ENCODE measurements at regions not wholly inside any gene's neighbourhood (a gene's known extent, or its start where the extent isn't known, plus 50 kb on each side); places are given as distances from the start of the nearest gene placed in this dataset.

GRCh38 chr3:72359743-72360142 lies 488.5 kb downstream of the SHQ1 start (continued):
- no peak for TF ChIP-seq REST (IDR thresholded peaks at IDR 0.05; ENCODE audit: unreplicated experiment)

- no peak overlapping the region for H3K4me3 ChIP-seq
- H3K79me2 ChIP-seq (replicated peaks; ENCODE audit: insufficient read depth), result no peaks in the 10 kb centered on the region
- no peaks in the 10 kb centered on the region for H3K4me1 ChIP-seq (ENCODE audit: insufficient read depth)
- H3K4me2 ChIP-seq, result no peak overlapping the region
- H3K36me3 ChIP-seq (ENCODE audit: insufficient read depth), result no peaks in the 10 kb centered on the region
- Mint-ChIP-seq H3K27me3 (ENCODE audit: insufficient read depth, low read depth, poor library complexity) (peaks cover 9% of the 10 kb centered on the region), H3K9me3 (no peaks in the 10 kb centered on the region), H3K36me3 (ENCODE audit: low read depth) (no peaks in the 10 kb centered on the region), H3K4me3 (no peak overlapping the region), H3K4me1 (no peaks in the 10 kb centered on the region), H3K27ac (no peak overlapping the region)
- H2AFZ ChIP-seq, result no peak overlapping the region
- ATAC-seq (no peak), DNase-seq (ENCODE audit: low spot score) (no peak)
- no peak overlapping the region for H3K27ac ChIP-seq (ENCODE audit: low read depth)
- no peaks in the 10 kb centered on the region for H4K20me1 ChIP-seq (replicated peaks; ENCODE audit: insufficient read depth)
- no peaks in the 10 kb centered on the region for H3K9me2 ChIP-seq (ENCODE audit: insufficient read depth)
- no peaks in the 10 kb centered on the region for H3F3A ChIP-seq (replicated peaks; ENCODE audit: low read depth)
- no peaks in the 10 kb centered on the region for H3K27me3 ChIP-seq (ENCODE audit: insufficient read depth)
- no peak for TF ChIP-seq NANOG (IDR thresholded peaks at IDR 0.05; ENCODE audit: borderline replicate concordance)
- no peak for TF ChIP-seq ETS1 (IDR thresholded peaks at IDR 0.05)
- TF ChIP-seq ZNF462 (CRISPR knock-in tag; IDR thresholded peaks at IDR 0.05), result no peak
- no peak for TF ChIP-seq ZNF114 (CRISPR knock-in tag; IDR thresholded peaks at IDR 0.05)
- TF ChIP-seq EZH2 (IDR thresholded peaks at IDR 0.05; ENCODE audit: low read depth, unreplicated experiment), result no peak
- TF ChIP-seq EZH2phosphoT487 (IDR thresholded peaks at IDR 0.05; ENCODE audit: unreplicated experiment), result no peak
- no peak for TF ChIP-seq POLR2AphosphoS5 (IDR thresholded peaks at IDR 0.05; ENCODE audit: low read depth)
- no peak for TF ChIP-seq REST (IDR thresholded peaks at IDR 0.05; ENCODE audit: unreplicated experiment)
- no peak for TF ChIP-seq JUNB (IDR thresholded peaks at IDR 0.05; ENCODE audit: unreplicated experiment)
- TF ChIP-seq ZNF331 (CRISPR knock-in tag; IDR thresholded peaks at IDR 0.05; ENCODE audit: low read depth), result no peak
- no peak for TF ChIP-seq CREB1 (CRISPR knock-in tag; IDR thresholded peaks at IDR 0.05; ENCODE audit: low read depth)
Measured at GRCh38 chr3:72355168-72355567, 493.1 kb downstream of the SHQ1 start.
